ENCODE measurements at regions not wholly inside any gene's neighbourhood (a gene's known extent, or its start where the extent isn't known, plus 50 kb on each side); places are given as distances from the start of the nearest gene placed in this dataset.

DNA sequence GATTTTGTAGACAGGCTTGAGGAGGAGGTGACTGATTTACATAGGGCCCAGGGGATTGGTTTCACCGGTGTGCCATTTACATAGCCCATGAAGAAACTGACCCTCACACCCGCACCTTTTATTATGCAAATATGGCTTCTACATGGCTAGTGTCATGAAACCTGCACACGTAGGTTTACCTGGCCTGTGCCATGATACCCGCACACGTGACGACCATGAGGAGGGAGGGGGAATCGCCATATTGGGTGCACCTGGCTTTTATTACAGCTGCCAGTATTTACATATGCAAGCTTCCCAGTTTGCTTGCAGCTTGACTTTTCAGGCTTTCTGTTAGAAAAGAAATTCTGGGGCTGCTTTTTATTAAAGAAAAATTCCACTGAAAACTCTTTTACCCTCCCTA, 359.7 kb downstream of the ADAM29 start:
- in situ Hi-C loops (cut with MboI; ENCODE audit: low sequenced_read_pairs, unreplicated experiment): no loop called here
- DNase-seq (ENCODE audit: low spot score): no peak
- TF ChIP-seq CTCF (IDR thresholded peaks at IDR 0.05; ENCODE audit: borderline replicate concordance, control extremely low read depth, extremely low read depth, insufficient read depth, missing control alignments): no peak

- no peak for DNase-seq (ENCODE audit: low spot score)
- no peak for TF ChIP-seq CTCF (IDR thresholded peaks at IDR 0.05; ENCODE audit: borderline replicate concordance, control extremely low read depth, extremely low read depth, insufficient read depth, missing control alignments)
- in situ Hi-C loops (cut with MboI; ENCODE audit: low sequenced_read_pairs, unreplicated experiment): no loop called here
Observed at GRCh38 chr4:175280153-175280552, 362.0 kb downstream of the ADAM29 start.

GRCh38 chr4:175281894-175282293, 363.7 kb downstream of the ADAM29 start:
- TF ChIP-seq CTCF (IDR thresholded peaks at IDR 0.05; ENCODE audit: borderline replicate concordance, control extremely low read depth, extremely low read depth, insufficient read depth, missing control alignments): no peak
- no peak for DNase-seq (ENCODE audit: low spot score)
- in situ Hi-C loops (cut with MboI; ENCODE audit: low sequenced_read_pairs, unreplicated experiment): no loop called here

DNA sequence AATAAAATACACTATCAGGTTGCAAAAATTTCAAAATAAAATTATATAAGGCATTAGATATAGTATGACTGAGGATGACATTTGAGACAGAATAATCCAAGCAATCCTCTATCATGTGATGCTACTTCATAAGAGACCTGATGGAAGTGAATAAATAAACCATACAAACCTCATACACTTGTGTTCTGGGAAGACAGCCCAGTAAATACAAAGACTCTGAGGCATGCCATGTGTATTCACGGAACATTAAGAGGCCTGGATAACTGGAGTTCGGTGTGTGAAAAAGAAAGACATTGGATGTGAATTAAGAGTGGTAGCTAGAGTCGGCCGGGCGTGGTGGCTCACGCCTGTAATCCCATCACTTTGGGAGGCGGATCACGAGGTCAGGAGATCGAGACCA, 364.2 kb downstream of the ADAM29 start:
- in situ Hi-C loops (cut with MboI; ENCODE audit: low sequenced_read_pairs, unreplicated experiment): no loop called here
- no peak for DNase-seq (ENCODE audit: low spot score)
- no peak for TF ChIP-seq CTCF (IDR thresholded peaks at IDR 0.05; ENCODE audit: borderline replicate concordance, control extremely low read depth, extremely low read depth, insufficient read depth, missing control alignments)

DNA sequence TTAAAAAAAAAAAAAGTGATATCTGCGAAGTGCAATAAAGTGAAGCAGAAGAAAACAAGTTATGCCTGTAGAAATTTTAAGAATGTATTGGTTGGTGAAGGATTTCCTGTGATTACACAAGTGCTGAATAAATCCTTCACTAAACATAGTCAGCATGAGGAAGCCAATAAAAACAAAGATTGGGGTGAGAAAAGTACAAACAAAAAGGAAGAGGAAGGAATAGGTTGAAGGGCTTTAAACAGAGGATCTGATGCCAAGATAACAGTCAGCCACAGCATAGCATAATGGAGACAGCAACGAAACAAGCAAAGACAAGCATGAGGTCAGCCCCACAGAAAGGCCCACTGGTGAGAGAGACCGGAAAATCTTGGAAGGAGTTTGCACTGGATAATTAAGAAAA, 372.2 kb downstream of the ADAM29 start:
- TF ChIP-seq CTCF (IDR thresholded peaks at IDR 0.05; ENCODE audit: borderline replicate concordance, control extremely low read depth, extremely low read depth, insufficient read depth, missing control alignments): no peak
- DNase-seq (ENCODE audit: low spot score): no peak
- in situ Hi-C loops (cut with MboI; ENCODE audit: low sequenced_read_pairs, unreplicated experiment): no loop called here

DNA sequence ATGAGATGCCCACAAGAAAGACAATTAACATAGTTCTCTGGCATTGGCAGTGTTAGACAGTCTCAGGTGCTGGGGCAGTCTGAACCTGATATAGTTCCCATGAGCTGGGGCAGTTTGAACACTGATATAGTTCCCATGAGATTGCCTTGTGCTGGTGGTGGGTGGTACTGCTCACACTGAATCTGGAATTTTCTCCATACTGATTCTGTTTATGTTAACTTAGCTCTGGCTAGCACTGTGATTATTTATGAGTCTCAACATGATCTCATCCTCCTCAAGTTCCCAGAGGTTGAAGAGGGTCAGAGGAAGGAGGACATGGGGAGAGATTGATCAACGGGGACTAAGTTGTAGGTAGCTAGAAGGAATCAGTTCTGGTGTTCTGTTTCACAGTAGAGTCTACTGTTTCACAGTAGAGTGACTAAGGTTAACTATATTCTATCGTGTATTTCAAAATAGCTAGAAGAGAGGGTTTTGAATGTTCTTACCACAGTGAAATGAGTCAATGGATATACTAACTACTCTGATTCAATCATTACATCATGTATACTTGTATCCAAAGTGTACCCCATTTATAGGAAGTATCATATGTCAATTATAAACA, 379.9 kb downstream of the ADAM29 start:
- in situ Hi-C loops (cut with MboI; ENCODE audit: low sequenced_read_pairs, unreplicated experiment): no loop called here
- TF ChIP-seq CTCF (IDR thresholded peaks at IDR 0.05; ENCODE audit: borderline replicate concordance, control extremely low read depth, extremely low read depth, insufficient read depth, missing control alignments): no peak
- no peak for DNase-seq (ENCODE audit: low spot score)

- TF ChIP-seq CTCF (IDR thresholded peaks at IDR 0.05; ENCODE audit: borderline replicate concordance, control extremely low read depth, extremely low read depth, insufficient read depth, missing control alignments): no peak
- no peak for DNase-seq (ENCODE audit: low spot score)
- in situ Hi-C loops (cut with MboI; ENCODE audit: low sequenced_read_pairs, unreplicated experiment): no loop called here
Observed at GRCh38 chr4:175306436-175306835, 388.3 kb downstream of the ADAM29 start.
